ENCODE measurements at regions not wholly inside any gene's neighbourhood (a gene's known extent, or its start where the extent isn't known, plus 50 kb on each side); places are given as distances from the start of the nearest gene placed in this dataset.
"Not testable (repeated sequence)": the region's sequence is repeated elsewhere in the genome, so short reads cannot be mapped to it uniquely, and the experiment has no call there.

DNA sequence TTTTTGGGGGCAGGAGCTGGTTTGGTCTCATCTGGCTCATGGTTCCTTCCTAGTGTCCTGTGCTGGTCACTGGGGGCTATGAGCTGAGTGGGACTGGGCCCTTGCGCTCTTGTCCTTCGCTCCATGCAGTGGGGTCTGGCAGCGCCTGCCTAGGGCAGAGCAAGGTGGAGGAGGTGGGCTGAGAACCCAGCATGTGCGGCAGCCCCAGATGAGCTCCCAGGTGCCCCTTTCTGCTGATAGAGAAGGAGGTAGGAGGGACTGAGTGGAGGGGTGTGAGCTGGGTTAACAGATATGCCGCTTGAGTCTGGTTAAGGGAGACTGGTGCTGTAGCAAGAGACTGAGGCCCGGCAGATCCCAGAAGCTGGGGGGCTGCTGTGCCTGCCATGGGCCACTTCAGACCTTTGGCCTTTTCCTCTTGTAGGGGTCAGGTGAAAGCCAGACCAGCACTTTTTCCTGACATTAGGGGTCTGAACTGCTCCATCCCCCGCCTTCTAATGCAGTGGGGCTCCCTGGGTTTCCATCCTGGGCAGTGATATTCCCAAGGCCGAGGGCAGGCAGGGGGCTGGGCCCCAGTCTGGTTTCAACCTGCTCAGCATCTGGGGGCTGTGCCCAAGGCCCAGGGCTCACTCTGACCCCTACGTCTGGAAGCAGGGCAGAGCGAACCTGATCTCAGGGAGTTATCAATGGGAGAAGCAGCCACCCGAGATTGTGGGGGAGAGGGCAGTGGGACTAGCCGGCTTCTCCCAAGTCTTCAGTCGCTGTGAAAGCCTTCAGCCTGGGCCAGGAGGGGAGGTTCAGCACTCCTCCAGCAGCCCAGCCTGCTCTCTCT lies 62.9 kb upstream of the PRR23C start:
- Histone ChIP-seq H3K9me3 (replicated peaks) (no peaks in the 10 kb centered on the region), H3K36me3 (no peaks in the 10 kb centered on the region), H3K27me3 (ENCODE audit: low read depth) (peaks cover 31% of the 10 kb centered on the region), H3K27ac (replicated peaks) (no peak overlapping the region), H3K4me1 (peaks cover 3% of the 10 kb centered on the region), H3K4me3 (no peak overlapping the region)
- TF ChIP-seq, protein P1, sequence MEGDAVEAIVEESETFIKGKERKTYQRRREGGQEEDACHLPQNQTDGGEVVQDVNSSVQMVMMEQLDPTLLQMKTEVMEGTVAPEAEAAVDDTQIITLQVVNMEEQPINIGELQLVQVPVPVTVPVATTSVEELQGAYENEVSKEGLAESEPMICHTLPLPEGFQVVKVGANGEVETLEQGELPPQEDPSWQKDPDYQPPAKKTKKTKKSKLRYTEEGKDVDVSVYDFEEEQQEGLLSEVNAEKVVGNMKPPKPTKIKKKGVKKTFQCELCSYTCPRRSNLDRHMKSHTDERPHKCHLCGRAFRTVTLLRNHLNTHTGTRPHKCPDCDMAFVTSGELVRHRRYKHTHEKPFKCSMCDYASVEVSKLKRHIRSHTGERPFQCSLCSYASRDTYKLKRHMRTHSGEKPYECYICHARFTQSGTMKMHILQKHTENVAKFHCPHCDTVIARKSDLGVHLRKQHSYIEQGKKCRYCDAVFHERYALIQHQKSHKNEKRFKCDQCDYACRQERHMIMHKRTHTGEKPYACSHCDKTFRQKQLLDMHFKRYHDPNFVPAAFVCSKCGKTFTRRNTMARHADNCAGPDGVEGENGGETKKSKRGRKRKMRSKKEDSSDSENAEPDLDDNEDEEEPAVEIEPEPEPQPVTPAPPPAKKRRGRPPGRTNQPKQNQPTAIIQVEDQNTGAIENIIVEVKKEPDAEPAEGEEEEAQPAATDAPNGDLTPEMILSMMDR (IDR thresholded peaks at IDR 0.05; ENCODE audit: borderline replicate concordance) = no peak
- no peak for DNase-seq
- intact Hi-C loops (cut with micrococcal nuclease) = no loop called here

DNA sequence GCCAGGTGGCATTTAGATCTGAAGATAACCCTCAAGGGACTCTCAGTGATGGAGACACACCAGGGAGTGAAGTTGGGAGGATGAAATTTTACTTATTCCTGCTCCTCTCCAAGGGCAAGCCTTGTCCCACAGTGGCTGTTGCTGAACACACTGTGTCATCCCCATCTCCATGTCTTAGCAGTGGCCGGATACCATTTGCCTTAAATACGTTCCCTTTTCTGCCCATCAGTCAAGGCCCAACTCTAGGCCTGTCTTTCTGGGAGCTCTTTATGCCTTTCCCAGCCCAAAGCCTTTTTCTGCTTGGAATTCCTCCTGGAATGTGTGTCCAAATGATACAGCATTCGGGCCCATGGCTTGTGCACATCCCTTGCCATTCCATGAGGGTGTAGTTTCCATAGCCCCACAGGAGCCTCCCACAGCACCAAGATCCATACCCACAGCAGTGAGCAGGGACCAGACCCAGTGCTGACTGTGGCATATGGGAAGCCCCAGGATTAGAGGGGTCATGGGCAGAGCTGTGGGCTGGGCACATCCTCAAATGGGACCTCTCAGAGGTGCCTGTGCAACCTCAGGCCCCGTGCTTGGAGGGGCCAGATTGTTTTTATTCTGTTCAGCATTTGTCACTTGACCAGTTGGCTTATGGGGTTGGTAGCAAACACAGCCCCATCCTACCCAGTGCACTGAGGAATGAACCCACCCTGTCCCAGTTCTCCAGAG lies 63.7 kb upstream of the PRR23C start:
- Histone ChIP-seq H3K27ac (replicated peaks) (no peak overlapping the region), H3K4me1 (peaks cover 3% of the 10 kb centered on the region), H3K27me3 (ENCODE audit: low read depth) (peaks cover 31% of the 10 kb centered on the region), H3K4me3 (no peak overlapping the region), H3K9me3 (replicated peaks) (no peaks in the 10 kb centered on the region), H3K36me3 (no peaks in the 10 kb centered on the region)
- intact Hi-C loops (cut with micrococcal nuclease) = no loop called here
- TF ChIP-seq, protein P1 (IDR thresholded peaks at IDR 0.05; ENCODE audit: borderline replicate concordance) = no peak
- no peak for DNase-seq

GRCh38 chr3:139109271-139109670 lies 64.6 kb upstream of the PRR23C start:
- H3K27me3 ChIP-seq (ENCODE audit: low read depth) = peaks cover 31% of the 10 kb centered on the region
- H3K4me1 ChIP-seq = peaks cover 3% of the 10 kb centered on the region
- no peak for DNase-seq
- TF ChIP-seq, protein P1 (IDR thresholded peaks at IDR 0.05; ENCODE audit: borderline replicate concordance) = no peak
- intact Hi-C loops (cut with micrococcal nuclease) = no loop called here
- no peak overlapping the region for H3K4me3 ChIP-seq
- H3K36me3 ChIP-seq = no peaks in the 10 kb centered on the region
- no peak overlapping the region for H3K27ac ChIP-seq (replicated peaks)
- H3K9me3 ChIP-seq (replicated peaks) = no peaks in the 10 kb centered on the region

GRCh38 chr3:139110072-139110830 lies 65.6 kb upstream of the PRR23C start:
- H3K27me3 ChIP-seq (ENCODE audit: low read depth) = peaks cover 27% of the 10 kb centered on the region
- H3K27ac ChIP-seq (replicated peaks) = no peak overlapping the region
- no peaks in the 10 kb centered on the region for H3K9me3 ChIP-seq (replicated peaks)
- no peaks in the 10 kb centered on the region for H3K36me3 ChIP-seq
- intact Hi-C loops (cut with micrococcal nuclease) = loop anchor here (5.0 kb wide), 1 partner anchor 217 kb away; no protein-coding TSS in a partner anchor
- TF ChIP-seq, protein P1 (IDR thresholded peaks at IDR 0.05; ENCODE audit: borderline replicate concordance) = no peak
- DNase-seq = peak; percentile 51
- peaks cover 3% of the 10 kb centered on the region for H3K4me1 ChIP-seq
- no peak overlapping the region for H3K4me3 ChIP-seq

GRCh38 chr3:139110929-139111328 lies 66.2 kb upstream of the PRR23C start:
- H3K27me3 ChIP-seq (ENCODE audit: low read depth) = peaks cover 23% of the 10 kb centered on the region
- not testable (repeated sequence) for H3K9me3 ChIP-seq (replicated peaks)
- intact Hi-C loops (cut with micrococcal nuclease) = loop anchor here (5.0 kb wide), 1 partner anchor 216 kb away; no protein-coding TSS in a partner anchor

More at GRCh38 chr3:139110929-139111328, 66.2 kb upstream of the PRR23C start:
- not testable (repeated sequence) for DNase-seq; H3K27ac ChIP-seq (replicated peaks); H3K36me3 ChIP-seq; H3K4me1 ChIP-seq; H3K4me3 ChIP-seq
